Tibial artery (tissue), 4 donors: ENCODE measurements at regions not wholly inside any gene's neighbourhood (a gene's known extent, or its start where the extent isn't known, plus 50 kb on each side); places are given as distances from the start of the nearest gene placed in this dataset.

Experiments used
- DNase-seq, 2 donors: peaks; one replicate each; pipeline ENCODE4 v3.0.0-alpha.2; 2019
- H3K27ac ChIP-seq, 2 donors: fragments of 200-600 bp; sonication (generic) in 1 of 2; 1 replicate in 1 of 2; 2 replicates in 1 of 2; pipeline ENCODE4 v1.5.1; 2018 to 2019; ENCODE audit warnings: mild to moderate bottlenecking in 1 of 2
- H3K27me3 ChIP-seq, 2 donors: fragments of 200-600 bp; sonication (generic) in 1 of 2; one replicate each; pipeline versions ENCODE4 v1.5.1 to v1.6.0; 2016 to 2019
- H3K36me3 ChIP-seq, 3 donors: fragments of 200-600 bp; sonication (generic) in 2 of 3; one replicate each; pipeline ENCODE4 v1.5.1; 2016 to 2019; ENCODE audit warnings: mild to moderate bottlenecking in 2 of 3
- H3K4me1 ChIP-seq, 4 donors: fragments of 200-600 bp; sonication (generic) in 2 of 4; 1 replicate in 3 of 4; 2 replicates in 1 of 4; pipeline ENCODE4 v1.5.1; 2016 to 2019
- H3K4me3 ChIP-seq, 2 donors: fragments of 200-600 bp; sonication (generic) in 1 of 2; 1 replicate in 1 of 2; 2 replicates in 1 of 2; pipeline ENCODE4 v1.5.1; 2018 to 2019; ENCODE audit warnings: mild to moderate bottlenecking in 2 of 2
- H3K9me3 ChIP-seq, 3 donors: fragments of 200-600 bp; sonication (generic) in 1 of 3; one replicate each; pipeline ENCODE4 v1.5.1; 2016 to 2019
- intact Hi-C: fragments of 100-400 bp; cut with DNase I; formaldehyde crosslinking; loops from one replicate; pipeline ENCODE4 v1.15.0; 2023; ENCODE audit warnings: low total_unique reads
- TF ChIP-seq, protein P1 (sequence below), 2 experiments: fragments of 200-600 bp in 1 of 2; fragments of 450-650 bp in 1 of 2; IDR thresholded peaks; one replicate each; pipeline ENCODE4 v1.5.1; 2017 to 2019; ENCODE audit warnings: antibody characterized with exemption in 2 of 2, mild to moderate bottlenecking in 1 of 2, moderate library complexity in 1 of 2

DNA sequence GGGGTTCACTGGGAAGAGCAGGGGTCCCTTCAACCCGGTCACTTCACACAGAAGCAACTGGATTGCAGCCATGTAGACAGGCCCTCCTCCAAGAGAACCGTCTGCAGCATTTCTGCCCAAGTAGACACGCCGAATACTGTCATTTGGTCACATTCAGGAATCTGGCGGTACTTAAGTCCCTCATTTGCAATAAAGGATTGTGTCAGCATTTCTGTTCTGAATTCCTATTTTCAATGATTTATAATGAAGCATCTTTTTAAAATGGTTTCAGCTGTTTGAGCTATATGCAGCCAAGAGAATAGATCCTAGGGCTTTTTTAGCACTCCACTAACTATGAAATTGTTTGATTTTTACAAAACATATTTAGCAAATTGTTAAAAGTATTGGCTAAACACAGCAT is 143.5 kb upstream of the SOX1 start:
- Histone ChIP-seq H3K4me3 (no peak overlapping the region), H3K27ac (no peak overlapping the region), H3K36me3 (no peaks in the 10 kb centered on the region), H3K9me3 (no peaks in the 10 kb centered on the region), H3K4me1 (no peaks in the 10 kb centered on the region), H3K27me3 (peaks cover 0 to 15% of the 10 kb centered on the region in 2 donors)
- DNase-seq, result no peak
- TF ChIP-seq, protein P1, sequence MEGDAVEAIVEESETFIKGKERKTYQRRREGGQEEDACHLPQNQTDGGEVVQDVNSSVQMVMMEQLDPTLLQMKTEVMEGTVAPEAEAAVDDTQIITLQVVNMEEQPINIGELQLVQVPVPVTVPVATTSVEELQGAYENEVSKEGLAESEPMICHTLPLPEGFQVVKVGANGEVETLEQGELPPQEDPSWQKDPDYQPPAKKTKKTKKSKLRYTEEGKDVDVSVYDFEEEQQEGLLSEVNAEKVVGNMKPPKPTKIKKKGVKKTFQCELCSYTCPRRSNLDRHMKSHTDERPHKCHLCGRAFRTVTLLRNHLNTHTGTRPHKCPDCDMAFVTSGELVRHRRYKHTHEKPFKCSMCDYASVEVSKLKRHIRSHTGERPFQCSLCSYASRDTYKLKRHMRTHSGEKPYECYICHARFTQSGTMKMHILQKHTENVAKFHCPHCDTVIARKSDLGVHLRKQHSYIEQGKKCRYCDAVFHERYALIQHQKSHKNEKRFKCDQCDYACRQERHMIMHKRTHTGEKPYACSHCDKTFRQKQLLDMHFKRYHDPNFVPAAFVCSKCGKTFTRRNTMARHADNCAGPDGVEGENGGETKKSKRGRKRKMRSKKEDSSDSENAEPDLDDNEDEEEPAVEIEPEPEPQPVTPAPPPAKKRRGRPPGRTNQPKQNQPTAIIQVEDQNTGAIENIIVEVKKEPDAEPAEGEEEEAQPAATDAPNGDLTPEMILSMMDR (IDR thresholded peaks at IDR 0.05), result no peak
- intact Hi-C loops, result no loop called here

DNA sequence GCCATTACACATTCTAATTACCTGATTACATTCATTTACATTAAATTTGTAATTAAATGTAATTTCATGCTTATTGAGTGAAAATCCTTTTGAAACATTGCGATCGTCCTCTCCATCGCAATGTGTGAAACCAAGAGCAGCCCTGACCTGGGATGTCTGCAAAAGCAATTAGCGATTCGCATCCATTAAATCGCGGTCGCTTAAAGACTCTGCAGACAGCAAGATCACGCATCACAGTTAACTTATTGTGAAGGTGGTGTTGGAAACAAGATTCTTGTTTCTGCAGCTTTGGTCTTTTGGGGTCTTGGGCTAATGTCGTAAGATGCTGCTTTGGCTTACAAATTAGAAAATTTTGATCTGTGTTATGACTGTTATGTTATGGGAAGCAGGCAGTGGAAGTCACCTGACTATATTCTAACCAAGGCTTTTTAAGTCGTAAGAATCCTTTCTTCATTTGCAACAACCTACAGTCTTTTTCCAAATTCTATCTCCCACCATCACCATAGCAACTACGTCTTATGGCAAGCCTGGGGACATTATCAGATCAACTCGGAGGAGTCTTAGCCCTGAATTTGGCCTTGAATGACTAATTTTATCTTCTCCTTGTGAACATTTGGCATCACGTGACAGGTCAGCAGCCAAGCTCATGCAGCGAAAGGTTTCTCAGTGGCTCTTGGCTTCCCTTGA is 142.8 kb upstream of the SOX1 start:
- H3K4me1 ChIP-seq, result no peaks in the 10 kb centered on the region
- peaks cover 0 to 15% of the 10 kb centered on the region in 2 donors for H3K27me3 ChIP-seq
- intact Hi-C loops, result no loop called here
- H3K4me3 ChIP-seq, result no peak overlapping the region
- no peak overlapping the region for H3K27ac ChIP-seq
- no peak for DNase-seq
- no peaks in the 10 kb centered on the region for H3K9me3 ChIP-seq
- TF ChIP-seq, protein P1 (IDR thresholded peaks at IDR 0.05), result no peak
- H3K36me3 ChIP-seq, result no peaks in the 10 kb centered on the region

DNA sequence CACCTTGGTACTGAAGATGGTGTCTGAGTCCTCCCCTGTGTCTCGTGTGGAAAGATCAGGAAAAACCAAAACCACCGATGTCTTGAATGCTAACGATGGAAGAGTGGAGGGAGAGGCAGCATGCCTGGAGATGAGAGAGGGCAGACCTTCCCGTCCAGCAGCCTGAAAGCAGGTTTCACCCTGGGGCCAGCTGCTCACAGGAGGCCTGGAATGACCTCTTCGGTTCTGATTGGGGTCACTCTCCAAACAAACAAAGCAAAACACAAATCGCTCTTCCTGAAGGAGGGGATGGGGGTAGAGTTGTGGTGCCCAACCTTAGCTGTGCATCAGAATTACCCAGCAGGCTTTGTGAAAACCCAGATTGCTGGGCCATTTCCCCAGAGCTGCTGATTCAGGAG is 142.3 kb upstream of the SOX1 start:
- Histone ChIP-seq H3K36me3 (no peaks in the 10 kb centered on the region), H3K9me3 (no peaks in the 10 kb centered on the region), H3K4me1 (no peaks in the 10 kb centered on the region), H3K27me3 (peaks cover 0 to 14% of the 10 kb centered on the region in 2 donors), H3K27ac (no peak overlapping the region), H3K4me3 (no peak overlapping the region)
- intact Hi-C loops, result no loop called here
- DNase-seq, result no peak
- TF ChIP-seq, protein P1 (IDR thresholded peaks at IDR 0.05), result no peak

DNA sequence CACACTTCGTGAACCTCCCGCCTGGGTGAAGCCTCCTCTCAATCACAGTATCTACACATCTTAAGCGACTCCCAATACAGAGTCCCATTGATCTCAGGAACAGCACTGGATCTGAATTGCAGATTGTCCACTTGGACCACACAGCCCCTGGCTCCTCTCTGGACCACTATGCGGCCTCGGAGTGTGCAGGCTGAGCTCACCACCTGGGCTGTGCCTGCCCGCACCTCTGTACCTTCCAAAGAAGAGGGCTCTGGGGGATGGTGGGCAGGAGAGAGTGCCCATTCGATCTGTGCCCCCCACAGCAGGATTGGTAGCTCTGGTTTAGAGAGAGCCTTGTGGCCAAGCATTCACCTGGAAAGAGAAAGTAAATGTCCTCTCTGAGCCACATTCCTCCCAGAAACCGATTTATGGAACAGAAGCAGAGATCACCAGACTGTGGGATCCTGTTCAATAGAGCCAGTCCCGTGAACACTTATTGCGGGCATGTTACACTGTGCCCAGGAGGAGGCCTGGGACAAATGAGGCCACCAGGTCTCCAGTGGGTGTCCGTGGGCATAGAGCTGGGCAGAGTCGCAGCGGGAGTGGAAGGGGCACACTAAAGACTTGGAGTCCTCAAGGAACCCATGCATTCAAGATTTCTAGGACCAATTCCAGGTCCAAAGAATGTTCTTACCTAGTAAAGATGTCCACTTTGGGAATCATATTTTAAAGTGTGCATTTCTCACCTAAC is 141.6 kb upstream of the SOX1 start:
- TF ChIP-seq, protein P1 (IDR thresholded peaks at IDR 0.05), result no peak
- H3K27ac ChIP-seq, result no peak overlapping the region
- H3K9me3 ChIP-seq, result no peaks in the 10 kb centered on the region
- H3K27me3 ChIP-seq, result peaks cover 0 to 9% of the 10 kb centered on the region in 2 donors
- intact Hi-C loops, result no loop called here
- H3K4me3 ChIP-seq, result no peak overlapping the region
- H3K4me1 ChIP-seq, result no peaks in the 10 kb centered on the region
- no peak for DNase-seq
- no peaks in the 10 kb centered on the region for H3K36me3 ChIP-seq

DNA sequence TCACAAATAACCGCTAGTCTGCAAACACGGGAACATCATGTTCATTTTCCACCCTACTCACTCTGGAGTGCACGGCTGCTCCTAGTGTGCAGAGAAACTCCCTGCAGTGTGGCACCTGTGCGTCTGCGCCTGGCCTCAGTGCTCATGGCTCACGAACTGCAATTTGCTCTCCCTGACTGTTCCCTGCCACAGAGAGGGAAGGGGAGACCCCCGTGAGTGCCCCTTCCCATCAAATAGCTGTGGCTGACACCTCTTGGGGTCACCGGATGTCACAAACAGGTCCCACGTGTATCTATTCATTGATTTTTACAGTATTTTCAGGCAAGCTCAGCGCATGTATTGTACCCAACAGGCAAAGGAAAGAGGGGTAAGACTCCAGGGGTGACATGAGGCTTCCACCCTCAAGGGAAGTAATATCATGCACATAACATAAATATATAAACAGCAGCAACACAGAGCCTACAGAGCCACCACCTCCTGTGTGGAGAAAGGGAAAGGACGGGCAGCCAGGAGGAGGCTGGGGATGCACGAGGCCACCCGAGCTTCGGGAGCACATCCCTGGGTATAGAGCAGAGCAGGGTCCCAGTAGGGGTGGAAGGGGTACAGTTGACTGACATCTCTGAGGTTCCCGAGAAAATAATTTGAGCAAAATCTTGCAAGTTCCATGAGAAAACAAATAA is 140.3 kb upstream of the SOX1 start:
- Histone ChIP-seq H3K4me3 (no peak overlapping the region), H3K4me1 (no peaks in the 10 kb centered on the region), H3K9me3 (no peaks in the 10 kb centered on the region), H3K27me3 (peaks cover 0 to 4% of the 10 kb centered on the region in 2 donors), H3K27ac (no peak overlapping the region), H3K36me3 (no peaks in the 10 kb centered on the region)
- no peak for DNase-seq
- intact Hi-C loops, result no loop called here
- TF ChIP-seq, protein P1 (IDR thresholded peaks at IDR 0.05), result no peak
